ENCODE measurements at regions not wholly inside any gene's neighbourhood (a gene's known extent, or its start where the extent isn't known, plus 50 kb on each side); places are given as distances from the start of the nearest gene placed in this dataset.

GRCh38 chr5:168125445-168126199, 165.8 kb upstream of the WWC1 start:
- DNase-seq (ENCODE audit: low spot score): no peak
- TF ChIP-seq CTCF (IDR thresholded peaks at IDR 0.05; ENCODE audit: extremely low read depth, missing control alignments): no peak

GRCh38 chr5:168126606-168127005, 164.8 kb upstream of the WWC1 start:
- TF ChIP-seq CTCF (IDR thresholded peaks at IDR 0.05; ENCODE audit: extremely low read depth, missing control alignments): no peak
- DNase-seq (ENCODE audit: low spot score): no peak

GRCh38 chr5:168128111-168128510, 163.3 kb upstream of the WWC1 start:
- TF ChIP-seq CTCF (IDR thresholded peaks at IDR 0.05; ENCODE audit: extremely low read depth, missing control alignments): no peak
- DNase-seq (ENCODE audit: low spot score): no peak

- TF ChIP-seq CTCF (IDR thresholded peaks at IDR 0.05; ENCODE audit: extremely low read depth, missing control alignments): no peak
- DNase-seq (ENCODE audit: low spot score): no peak
Measured at GRCh38 chr5:168128557-168128956, 162.9 kb upstream of the WWC1 start.

- no peak for DNase-seq (ENCODE audit: low spot score)
- TF ChIP-seq CTCF (IDR thresholded peaks at IDR 0.05; ENCODE audit: extremely low read depth, missing control alignments): no peak
Measured at GRCh38 chr5:168131519-168131918, 159.9 kb upstream of the WWC1 start.

GRCh38 chr5:168132241-168132641, 159.2 kb upstream of the WWC1 start:
- TF ChIP-seq CTCF (IDR thresholded peaks at IDR 0.05; ENCODE audit: extremely low read depth, missing control alignments): no peak
- DNase-seq (ENCODE audit: low spot score): no peak

GRCh38 chr5:168135897-168136296, 155.5 kb upstream of the WWC1 start:
- TF ChIP-seq CTCF (IDR thresholded peaks at IDR 0.05; ENCODE audit: extremely low read depth, missing control alignments): no peak
- peak; percentile 68 for DNase-seq (ENCODE audit: low spot score)
